ENCODE measurements at regions not wholly inside any gene's neighbourhood (a gene's known extent, or its start where the extent isn't known, plus 50 kb on each side); places are given as distances from the start of the nearest gene placed in this dataset.
"Not testable (repeated sequence)": the region's sequence is repeated elsewhere in the genome, so short reads cannot be mapped to it uniquely, and the experiment has no call there.

- Histone ChIP-seq H3K36me3 (ENCODE audit: control insufficient read depth in 2 of 2, insufficient read depth in 2 of 2, low read length in 1 of 2) (no peaks in the 10 kb centered on the region), H3K9me3 (ENCODE audit: control insufficient read depth in 2 of 2, insufficient read depth in 1 of 2, low read length in 1 of 2) (peaks cover 0 to 7% of the 10 kb centered on the region in 2 donors), H3K4me3 (ENCODE audit: low read length in 2 of 2) (no peak overlapping the region), H3K27me3 (ENCODE audit: control insufficient read depth in 2 of 2, insufficient read depth in 1 of 2, low read length in 1 of 2) (no peaks in the 10 kb centered on the region), H3K4me1 (ENCODE audit: control insufficient read depth in 2 of 2, insufficient read depth in 2 of 2, low read length in 2 of 2) (no peaks in the 10 kb centered on the region), H3K27ac (ENCODE audit: low read depth in 1 of 2, low read length in 1 of 2) (no peak overlapping the region)
- WGBS = 87% methylated on average over 7 of the region's 7 CpGs
- DNase-seq (ENCODE audit: low read depth in 6 of 9, low spot score in 9 of 9) = no peak
Observed at GRCh38 chr1:172727275-172727857, 68.5 kb downstream of the FASLG start.

- H3K4me1 ChIP-seq (ENCODE audit: control insufficient read depth in 2 of 2, insufficient read depth in 2 of 2, low read length in 2 of 2) = no peaks in the 10 kb centered on the region
- H3K27me3 ChIP-seq (ENCODE audit: control insufficient read depth in 2 of 2, insufficient read depth in 1 of 2, low read length in 1 of 2) = no peaks in the 10 kb centered on the region
- DNase-seq (ENCODE audit: low read depth in 6 of 9, low spot score in 9 of 9) = no peak
- no peak overlapping the region for H3K27ac ChIP-seq (ENCODE audit: low read depth in 1 of 2, low read length in 1 of 2)
- peaks cover 0 to 7% of the 10 kb centered on the region in 2 donors for H3K9me3 ChIP-seq (ENCODE audit: control insufficient read depth in 2 of 2, insufficient read depth in 1 of 2, low read length in 1 of 2)
- no peak overlapping the region for H3K4me3 ChIP-seq (ENCODE audit: low read length in 2 of 2)
- H3K36me3 ChIP-seq (ENCODE audit: control insufficient read depth in 2 of 2, insufficient read depth in 2 of 2, low read length in 1 of 2) = no peaks in the 10 kb centered on the region
- 100% methylated on average over 1 of the region's 1 CpG for WGBS
Observed at GRCh38 chr1:172727956-172728603, 69.2 kb downstream of the FASLG start.

- H3K9me3 ChIP-seq (ENCODE audit: control insufficient read depth in 2 of 2, insufficient read depth in 1 of 2, low read length in 1 of 2); H3K4me1 ChIP-seq (ENCODE audit: control insufficient read depth in 2 of 2, insufficient read depth in 2 of 2, low read length in 2 of 2); H3K4me3 ChIP-seq (ENCODE audit: low read length in 2 of 2); H3K36me3 ChIP-seq (ENCODE audit: control insufficient read depth in 2 of 2, insufficient read depth in 2 of 2, low read length in 1 of 2); DNase-seq (ENCODE audit: low read depth in 6 of 9, low spot score in 9 of 9); H3K27me3 ChIP-seq (ENCODE audit: control insufficient read depth in 2 of 2, insufficient read depth in 1 of 2, low read length in 1 of 2); H3K27ac ChIP-seq (ENCODE audit: low read depth in 1 of 2, low read length in 1 of 2): not testable (repeated sequence)
- 98% methylated on average over 1 of the region's 1 CpG for WGBS
Observed at GRCh38 chr1:172728705-172729104, 69.8 kb downstream of the FASLG start.

GRCh38 chr1:172732427-172732826, 73.5 kb downstream of the FASLG start:
- 97% methylated on average over 3 of the region's 3 CpGs for WGBS
- Histone ChIP-seq H3K36me3 (ENCODE audit: control insufficient read depth in 2 of 2, insufficient read depth in 2 of 2, low read length in 1 of 2) (no peaks in the 10 kb centered on the region), H3K27me3 (ENCODE audit: control insufficient read depth in 2 of 2, insufficient read depth in 1 of 2, low read length in 1 of 2) (no peaks in the 10 kb centered on the region)

GRCh38 chr1:172733815-172734214, 74.9 kb downstream of the FASLG start:
- H3K27me3 ChIP-seq (ENCODE audit: control insufficient read depth in 2 of 2, insufficient read depth in 1 of 2, low read length in 1 of 2) = no peaks in the 10 kb centered on the region
- no peaks in the 10 kb centered on the region for H3K9me3 ChIP-seq (ENCODE audit: control insufficient read depth in 2 of 2, insufficient read depth in 1 of 2, low read length in 1 of 2)
- no peak for DNase-seq (ENCODE audit: low read depth in 6 of 9, low spot score in 9 of 9)
- H3K27ac ChIP-seq (ENCODE audit: low read depth in 1 of 2, low read length in 1 of 2) = no peak overlapping the region
- no peaks in the 10 kb centered on the region for H3K4me1 ChIP-seq (ENCODE audit: control insufficient read depth in 2 of 2, insufficient read depth in 2 of 2, low read length in 2 of 2)
- no peak overlapping the region for H3K4me3 ChIP-seq (ENCODE audit: low read length in 2 of 2)
- no peaks in the 10 kb centered on the region for H3K36me3 ChIP-seq (ENCODE audit: control insufficient read depth in 2 of 2, insufficient read depth in 2 of 2, low read length in 1 of 2)

More at GRCh38 chr1:172732427-172732826, 73.5 kb downstream of the FASLG start:
- Histone ChIP-seq H3K27ac (ENCODE audit: low read depth in 1 of 2, low read length in 1 of 2) (no peak overlapping the region), H3K9me3 (ENCODE audit: control insufficient read depth in 2 of 2, insufficient read depth in 1 of 2, low read length in 1 of 2) (peaks cover 0 to 7% of the 10 kb centered on the region in 2 donors), H3K4me1 (ENCODE audit: control insufficient read depth in 2 of 2, insufficient read depth in 2 of 2, low read length in 2 of 2) (no peaks in the 10 kb centered on the region), H3K4me3 (ENCODE audit: low read length in 2 of 2) (no peak overlapping the region)
- no peak for DNase-seq (ENCODE audit: low read depth in 6 of 9, low spot score in 9 of 9)

GRCh38 chr1:172738389-172738788, 79.5 kb downstream of the FASLG start:
- Histone ChIP-seq H3K27me3 (ENCODE audit: control insufficient read depth in 2 of 2, insufficient read depth in 1 of 2, low read length in 1 of 2) (no peaks in the 10 kb centered on the region), H3K4me3 (ENCODE audit: low read length in 2 of 2) (no peak overlapping the region), H3K9me3 (ENCODE audit: control insufficient read depth in 2 of 2, insufficient read depth in 1 of 2, low read length in 1 of 2) (no peaks in the 10 kb centered on the region), H3K36me3 (ENCODE audit: control insufficient read depth in 2 of 2, insufficient read depth in 2 of 2, low read length in 1 of 2) (no peaks in the 10 kb centered on the region), H3K27ac (ENCODE audit: low read depth in 1 of 2, low read length in 1 of 2) (no peak overlapping the region), H3K4me1 (ENCODE audit: control insufficient read depth in 2 of 2, insufficient read depth in 2 of 2, low read length in 2 of 2) (no peaks in the 10 kb centered on the region)
- WGBS = 98% methylated on average over 2 of the region's 2 CpGs
- DNase-seq (ENCODE audit: low read depth in 6 of 9, low spot score in 9 of 9) = no peak

GRCh38 chr1:172742599-172743500, 83.9 kb downstream of the FASLG start:
- WGBS = 35% methylated on average over 8 of the region's 8 CpGs
- peak in 3 of 9 donors; percentile 37 to 64 (median 41) for DNase-seq (ENCODE audit: low read depth in 6 of 9, low spot score in 9 of 9)

GRCh38 chr1:172745014-172745413, 86.1 kb downstream of the FASLG start:
- peak in 8 of 9 donors; percentile 37 to 80 (median 54) for DNase-seq (ENCODE audit: low read depth in 6 of 9, low spot score in 9 of 9)
- 5% methylated on average over 2 of the region's 2 CpGs for WGBS
- no peaks in the 10 kb centered on the region for H3K36me3 ChIP-seq (ENCODE audit: control insufficient read depth in 2 of 2, insufficient read depth in 2 of 2, low read length in 1 of 2)

More at GRCh38 chr1:172742599-172743500, 83.9 kb downstream of the FASLG start:
- Histone ChIP-seq H3K9me3 (ENCODE audit: control insufficient read depth in 2 of 2, insufficient read depth in 1 of 2, low read length in 1 of 2) (no peaks in the 10 kb centered on the region), H3K27me3 (ENCODE audit: control insufficient read depth in 2 of 2, insufficient read depth in 1 of 2, low read length in 1 of 2) (no peaks in the 10 kb centered on the region), H3K4me1 (ENCODE audit: control insufficient read depth in 2 of 2, insufficient read depth in 2 of 2, low read length in 2 of 2) (peaks cover 14 to 15% of the 10 kb centered on the region in 2 donors), H3K36me3 (ENCODE audit: control insufficient read depth in 2 of 2, insufficient read depth in 2 of 2, low read length in 1 of 2) (no peaks in the 10 kb centered on the region), H3K4me3 (ENCODE audit: low read length in 2 of 2) (no peak overlapping the region), H3K27ac (ENCODE audit: low read depth in 1 of 2, low read length in 1 of 2) (no peak overlapping the region)

More at GRCh38 chr1:172745014-172745413, 86.1 kb downstream of the FASLG start:
- H3K4me3 ChIP-seq (ENCODE audit: low read length in 2 of 2) = no peak overlapping the region
- H3K4me1 ChIP-seq (ENCODE audit: control insufficient read depth in 2 of 2, insufficient read depth in 2 of 2, low read length in 2 of 2) = peaks cover 14 to 15% of the 10 kb centered on the region in 2 donors
- no peaks in the 10 kb centered on the region for H3K9me3 ChIP-seq (ENCODE audit: control insufficient read depth in 2 of 2, insufficient read depth in 1 of 2, low read length in 1 of 2)
- H3K27ac ChIP-seq (ENCODE audit: low read depth in 1 of 2, low read length in 1 of 2) = no peak overlapping the region
- H3K27me3 ChIP-seq (ENCODE audit: control insufficient read depth in 2 of 2, insufficient read depth in 1 of 2, low read length in 1 of 2) = no peaks in the 10 kb centered on the region
